GM04503 (cell line): ENCODE measurements at regions not wholly inside any gene's neighbourhood (a gene's known extent, or its start where the extent isn't known, plus 50 kb on each side); places are given as distances from the start of the nearest gene placed in this dataset.
"Not testable (repeated sequence)": the region's sequence is repeated elsewhere in the genome, so short reads cannot be mapped to it uniquely, and the experiment has no call there.

ENCODE experiments used
- DNase-seq: peaks from one replicate; pipeline ENCODE4 v3.0.0-alpha.2; 2012; ENCODE audit warnings: low read depth

GRCh38 chr17:12195418-12195817 is 174.7 kb downstream of the MAP2K4 start:
- DNase-seq = no peak

DNA sequence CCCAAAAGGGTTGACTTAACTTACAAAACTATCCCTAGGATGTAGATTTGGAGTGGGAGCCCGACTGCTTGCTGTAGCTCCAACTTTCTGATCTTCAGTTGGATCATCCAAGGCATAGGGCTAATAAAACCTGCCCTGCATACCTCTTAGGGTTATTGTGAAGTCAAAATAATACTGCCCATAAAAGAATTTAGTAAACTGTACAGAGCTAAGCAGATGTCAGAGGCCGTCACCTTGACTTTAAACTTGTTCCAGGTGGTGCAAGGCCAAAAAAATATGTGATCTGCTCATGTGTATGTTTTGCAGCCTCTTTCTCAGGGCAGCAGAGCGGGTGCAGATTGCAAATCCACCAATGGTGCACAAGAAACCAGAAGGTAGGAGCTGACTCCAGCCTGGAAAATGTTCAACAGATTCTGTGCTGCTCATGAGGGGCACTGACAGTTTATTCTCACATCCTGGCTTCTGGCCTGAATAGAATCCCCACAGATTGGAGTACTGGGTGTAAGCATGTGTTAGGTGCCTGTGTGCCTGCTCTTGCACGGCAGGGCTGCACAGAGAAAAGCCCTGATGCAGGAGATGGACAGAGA is 180.7 kb downstream of the MAP2K4 start:
- DNase-seq = no peak

DNA sequence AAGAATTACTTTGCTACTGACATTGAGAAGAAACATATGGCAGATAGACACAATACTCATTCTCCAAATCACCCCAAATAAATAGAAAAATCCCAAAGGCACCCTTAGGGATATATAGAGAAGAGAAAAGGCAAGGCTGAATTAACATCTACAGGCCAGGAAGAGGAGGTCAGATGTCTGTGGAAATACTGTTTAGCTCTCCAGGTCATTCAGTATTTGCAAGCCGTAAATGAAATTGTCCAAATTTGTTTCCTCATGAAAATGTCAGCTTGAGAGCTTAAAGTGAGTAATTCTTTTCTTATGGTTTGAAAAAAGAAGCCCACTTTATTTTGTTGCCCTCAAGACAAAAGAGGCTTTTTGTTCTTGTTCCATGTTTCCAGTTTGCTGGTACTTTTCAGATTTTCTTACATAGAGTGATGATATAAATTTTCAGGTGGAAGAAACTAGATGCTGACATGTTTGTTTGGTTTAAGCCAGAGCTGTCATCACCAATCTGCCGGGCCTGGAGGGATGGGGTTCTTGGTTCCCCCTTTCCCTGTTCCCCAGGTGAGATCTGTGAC is 189.0 kb downstream of the MAP2K4 start:
- no peak for DNase-seq

DNA sequence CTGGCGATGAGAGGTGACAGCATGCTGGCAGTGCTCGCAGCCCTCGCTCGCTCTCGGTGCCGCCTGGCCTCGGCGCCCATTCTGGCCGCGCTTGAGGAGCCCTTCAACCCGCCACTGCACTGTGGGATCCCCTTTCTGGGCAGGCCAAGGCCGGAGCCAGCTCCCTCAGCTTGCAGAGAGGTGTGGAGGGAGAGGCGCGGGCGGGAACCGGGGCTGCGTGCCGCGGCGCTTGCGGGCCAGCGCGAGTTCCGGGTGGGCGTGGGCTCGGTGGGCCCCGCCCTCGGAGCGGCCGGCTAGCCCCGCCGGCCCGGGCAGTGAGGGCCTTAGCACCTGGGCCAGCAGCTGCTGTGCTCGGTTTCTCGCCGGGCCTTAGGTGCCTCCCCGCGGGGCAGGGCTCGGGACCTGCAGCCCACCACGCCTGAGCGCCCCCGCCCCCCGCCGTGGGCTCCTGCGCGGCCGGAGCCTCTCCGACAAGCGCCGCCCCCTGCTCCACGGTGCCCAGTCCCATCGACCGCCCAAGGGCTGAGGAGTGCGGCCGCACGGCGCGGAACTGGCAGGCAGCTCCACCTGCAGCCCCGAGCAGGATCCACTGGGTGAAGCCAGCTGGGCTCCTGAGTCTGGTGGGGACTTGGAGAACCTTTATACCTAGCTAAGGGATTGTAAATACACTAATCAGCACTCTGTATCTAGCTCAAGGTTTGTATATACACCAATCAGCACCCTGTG is 200.2 kb downstream of the MAP2K4 start:
- not testable (repeated sequence) for DNase-seq

DNA sequence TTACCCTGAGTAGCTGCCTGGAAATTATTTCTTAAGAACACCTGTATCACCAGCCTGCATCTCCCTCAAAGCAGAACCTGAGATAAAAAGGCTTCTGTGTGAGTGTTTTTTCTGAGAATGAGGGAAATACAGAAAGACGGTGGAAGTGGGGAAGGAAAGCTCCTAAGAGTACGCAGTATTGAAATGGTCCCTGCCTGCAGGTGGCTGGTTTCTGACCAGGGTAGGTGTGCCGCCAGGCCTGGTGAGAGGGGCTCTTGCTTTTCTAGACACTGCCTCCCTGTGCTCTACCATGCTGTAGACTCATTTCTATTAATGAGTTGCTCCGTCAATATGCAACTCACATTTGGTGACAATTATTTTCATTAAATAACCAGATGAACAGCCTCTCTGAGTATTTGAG is 201.7 kb downstream of the MAP2K4 start:
- DNase-seq = no peak

DNA sequence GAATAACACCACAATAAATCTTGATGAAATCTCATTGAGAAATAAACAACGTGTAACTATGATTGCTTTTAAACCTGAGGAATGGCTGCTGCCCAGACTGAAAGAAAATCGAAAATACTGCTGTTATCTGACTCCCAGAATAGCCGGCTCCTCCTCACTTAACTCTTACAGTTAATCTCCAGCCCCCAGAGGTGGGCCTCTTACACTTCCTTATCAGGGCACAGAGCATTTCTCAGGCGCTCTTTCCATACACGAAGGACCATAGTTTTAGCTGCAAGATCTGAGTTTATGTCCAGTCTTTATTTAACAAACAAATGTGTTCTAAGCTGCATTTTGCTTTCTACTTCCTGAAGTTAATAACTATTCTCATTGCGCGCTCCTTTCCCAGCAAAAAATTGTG is 206.9 kb downstream of the MAP2K4 start:
- DNase-seq = no peak

DNA sequence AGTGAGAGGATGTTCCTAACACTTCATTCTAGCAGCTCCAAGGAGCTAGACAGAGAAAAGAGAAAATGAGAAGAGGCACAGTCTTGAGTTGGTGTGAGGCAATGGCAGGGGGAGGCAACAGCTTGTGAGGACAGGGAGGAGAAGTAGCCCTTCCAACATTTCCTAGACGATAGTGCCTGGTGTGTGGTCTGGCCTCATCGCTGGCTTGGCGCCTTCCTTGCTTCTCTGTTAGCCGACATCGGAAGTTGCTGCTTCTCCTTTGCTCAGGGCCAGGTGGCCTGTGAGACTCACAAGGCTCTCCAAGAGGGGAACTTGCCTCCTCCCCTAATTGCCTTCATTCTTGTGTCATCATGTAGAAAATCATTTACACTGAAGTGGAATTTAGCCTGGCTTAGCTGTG is 208.7 kb downstream of the MAP2K4 start:
- DNase-seq = no peak

DNA sequence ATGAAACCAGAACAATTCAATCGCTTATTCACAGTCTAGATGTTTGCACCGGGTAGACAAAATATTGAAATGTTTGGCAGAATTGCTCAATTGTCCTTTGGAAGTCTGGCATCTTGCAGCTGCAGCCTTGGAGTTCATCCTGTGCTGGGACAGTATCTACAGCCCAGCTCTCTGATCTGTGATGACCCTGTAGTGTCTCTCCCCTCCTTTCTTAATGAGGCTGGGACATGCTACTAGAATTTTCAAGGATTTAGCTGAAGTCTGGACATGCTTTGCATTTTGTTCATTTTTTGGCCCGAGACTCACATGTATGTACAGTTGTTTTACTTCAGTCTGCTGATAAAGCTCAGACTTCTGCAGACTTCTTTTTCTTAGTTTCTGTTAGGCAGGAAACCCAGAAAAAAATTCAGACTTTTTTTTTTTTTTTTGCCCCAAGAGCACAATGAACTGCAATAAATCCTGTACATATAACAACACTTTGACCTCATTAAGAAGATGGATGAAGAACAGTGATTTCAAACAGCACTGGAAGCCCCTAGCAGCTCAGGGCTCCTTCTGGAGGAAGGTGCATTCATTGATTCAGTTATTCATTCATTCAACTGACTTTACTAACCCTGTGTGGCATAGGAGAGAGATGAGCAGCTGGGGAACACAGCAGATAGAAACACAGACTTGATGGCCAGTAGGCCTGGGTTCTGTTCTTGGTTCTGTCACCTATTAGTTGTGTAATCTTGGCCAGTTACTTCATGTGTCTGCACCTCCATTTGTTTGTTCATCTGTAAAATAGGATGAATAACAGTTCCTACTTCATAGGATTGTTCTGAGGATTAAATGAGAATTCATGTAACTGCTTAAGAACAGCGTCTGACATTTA is 210.0 kb downstream of the MAP2K4 start:
- peak; percentile 6 for DNase-seq

DNA sequence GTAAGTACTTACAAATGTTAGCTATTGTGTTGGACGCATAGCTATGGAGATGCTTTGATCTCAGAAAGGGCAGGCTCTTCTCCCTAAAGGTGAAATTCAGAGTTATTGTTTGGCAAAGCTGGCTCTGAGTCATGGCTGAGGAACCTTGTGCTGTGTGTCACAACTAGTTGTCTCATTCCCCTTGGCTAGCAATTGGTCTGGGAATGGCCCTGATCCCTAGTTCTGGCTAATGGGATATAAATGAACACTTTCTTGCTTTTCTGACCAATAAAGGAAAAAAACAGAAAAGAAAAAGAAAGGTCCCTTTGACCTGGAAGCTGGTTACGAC is 210.6 kb downstream of the MAP2K4 start:
- DNase-seq = no peak

GRCh38 chr17:12239021-12239420 is 218.3 kb downstream of the MAP2K4 start:
- not testable (repeated sequence) for DNase-seq

- no peak for DNase-seq
Measured at GRCh38 chr17:12242345-12242954, 221.8 kb downstream of the MAP2K4 start.

- DNase-seq = no peak
Measured at GRCh38 chr17:12247761-12248160, 227.1 kb downstream of the MAP2K4 start.

GRCh38 chr17:12250973-12251372 is 230.3 kb downstream of the MAP2K4 start:
- no peak for DNase-seq

GRCh38 chr17:12252462-12252861 is 231.8 kb downstream of the MAP2K4 start:
- DNase-seq = no peak

- DNase-seq = no peak
Measured at GRCh38 chr17:12254460-12254859, 233.8 kb downstream of the MAP2K4 start.

DNA sequence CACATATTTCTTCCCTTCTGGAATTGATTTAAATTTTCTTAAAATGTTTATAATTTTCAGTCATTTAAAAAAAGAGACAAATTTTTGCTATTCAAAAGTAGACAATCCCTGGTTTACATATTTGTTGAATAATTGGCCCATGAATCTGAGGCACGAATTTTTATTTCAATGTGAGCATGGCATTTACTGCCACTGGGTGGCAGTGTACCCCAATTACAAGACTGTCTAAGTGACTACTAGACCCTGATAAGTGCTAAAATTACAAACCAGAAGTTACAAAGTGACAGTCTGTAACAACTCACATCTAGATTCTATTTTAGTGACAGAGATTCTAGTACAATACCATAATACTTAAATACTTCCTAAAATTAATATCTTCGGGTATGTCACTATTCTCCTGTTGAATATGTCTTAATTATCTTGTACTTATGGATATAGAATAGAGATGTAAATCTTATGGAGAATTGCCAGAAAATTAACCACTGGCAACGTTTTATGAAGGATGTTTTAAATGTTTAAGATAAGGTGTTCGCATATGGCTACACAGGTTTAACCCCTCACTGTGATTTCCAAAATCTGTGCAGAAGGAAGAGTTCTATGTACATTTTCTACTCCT is 235.8 kb downstream of the MAP2K4 start:
- DNase-seq = peak; percentile 9

- no peak for DNase-seq
Measured at GRCh38 chr17:12257176-12257575, 236.5 kb downstream of the MAP2K4 start.

DNA sequence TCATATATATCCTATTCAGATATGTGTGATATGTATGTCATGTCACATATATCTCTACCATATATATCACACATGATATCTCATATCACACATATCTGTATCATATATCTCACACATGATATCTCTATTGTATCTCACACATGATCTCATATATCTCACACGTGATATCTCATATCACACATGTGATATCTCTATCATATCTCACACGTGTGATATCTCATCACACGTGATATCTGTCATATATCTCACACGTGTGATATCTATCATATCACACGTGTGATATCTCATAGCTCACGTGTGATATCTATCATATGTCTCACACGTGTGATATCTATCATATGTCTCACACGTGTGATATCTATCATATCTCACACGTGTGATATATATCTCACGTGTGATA is 240.7 kb downstream of the MAP2K4 start:
- DNase-seq = no peak

DNA sequence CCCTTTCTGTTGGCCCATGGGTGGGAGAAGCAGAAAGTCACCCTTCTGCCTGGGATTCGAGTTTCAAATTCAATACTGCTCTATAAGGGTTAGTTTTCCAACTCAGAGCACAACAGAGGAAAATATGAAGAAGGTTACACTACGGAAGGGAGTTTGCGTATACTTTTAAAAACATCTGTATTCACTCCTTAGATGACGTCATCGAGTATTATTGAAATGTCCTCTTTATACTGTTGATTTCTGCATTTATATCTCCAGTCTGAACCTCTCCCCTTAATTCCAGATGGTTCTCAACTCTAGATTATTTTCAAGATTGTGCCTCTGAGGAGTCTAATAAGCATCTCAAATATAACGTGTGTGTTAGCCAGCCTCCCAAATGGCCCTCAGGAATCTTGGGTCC is 249.1 kb downstream of the MAP2K4 start:
- no peak for DNase-seq

DNA sequence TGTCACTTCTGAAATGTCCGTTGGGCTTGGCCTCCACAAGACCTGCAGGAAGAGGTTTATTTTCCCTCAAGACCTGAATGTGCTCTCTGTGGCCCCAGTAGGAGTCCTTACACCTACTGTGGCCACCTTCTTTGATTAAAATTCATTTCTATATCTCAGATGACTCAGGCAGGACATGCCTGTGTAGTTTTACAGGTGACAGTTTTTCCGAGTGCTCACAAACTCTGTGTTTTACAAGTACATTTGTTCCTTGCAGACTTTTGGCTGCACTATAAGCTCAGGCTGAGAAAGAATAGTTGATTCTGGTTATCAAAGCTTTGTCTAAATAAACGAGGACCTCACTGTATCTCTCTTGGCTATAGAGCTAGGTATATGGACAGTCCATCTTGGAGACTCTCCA is 257.1 kb downstream of the MAP2K4 start:
- no peak for DNase-seq

DNA sequence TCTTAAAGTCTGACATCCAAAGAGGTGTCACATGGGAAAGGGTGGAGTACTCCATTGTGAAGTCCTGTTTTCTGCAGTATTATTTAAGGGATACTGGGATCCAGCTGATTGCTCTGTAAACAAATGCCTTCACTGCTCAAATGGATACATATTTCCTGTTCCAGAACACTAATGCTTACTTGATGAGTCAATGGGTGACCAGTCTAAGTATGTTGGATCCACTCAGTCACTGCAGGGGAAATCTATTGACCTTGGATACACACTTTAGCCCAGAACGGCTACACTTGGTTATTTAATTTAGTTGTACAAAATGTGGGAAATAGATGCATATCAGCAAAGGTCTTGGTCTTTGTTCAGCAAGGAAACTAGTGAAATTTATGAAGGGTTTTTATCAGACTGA is 261.4 kb downstream of the MAP2K4 start:
- no peak for DNase-seq

GRCh38 chr17:12287953-12288352 is 267.3 kb downstream of the MAP2K4 start:
- no peak for DNase-seq
